GM12892 (cell line): ENCODE measurements at regions not wholly inside any gene's neighbourhood (a gene's known extent, or its start where the extent isn't known, plus 50 kb on each side); places are given as distances from the start of the nearest gene placed in this dataset.

Source experiments
- DNase-seq: peaks from one replicate; pipeline ENCODE4 v3.0.0; 2011; ENCODE audit not compliant: insufficient read length
- FAIRE-seq: peaks from 2 replicates; lab custom pipeline; 2011; peaks lifted over from hg19 to GRCh38; lab: Jason Lieb, UNC
- POLR2A ChIP-seq: IDR thresholded peaks from 2 replicates; pipeline ENCODE4 v1.6.1; 2011; ENCODE audit warnings: low read depth, low read length, control low read depth
- POLR2AphosphoS5 ChIP-seq: IDR thresholded peaks from 2 replicates; pipeline ENCODE4 v1.6.1; 2011; ENCODE audit warnings: low read depth, low read length, control low read depth
- TAF1 ChIP-seq: IDR thresholded peaks from 2 replicates; pipeline ENCODE4 v1.6.1; 2011; ENCODE audit warnings: low read depth, mild to moderate bottlenecking, control low read depth, low read length, borderline replicate concordance

- no peak for FAIRE-seq
- no peak for DNase-seq
- TF ChIP-seq POLR2A, result no peak
- no peak for TF ChIP-seq TAF1
- TF ChIP-seq POLR2AphosphoS5, result no peak
Measured at GRCh38 chr1:182291584-182292192, 99.9 kb downstream of the GLUL start.

- TF ChIP-seq POLR2AphosphoS5, result no peak
- no peak for TF ChIP-seq POLR2A
- no peak for TF ChIP-seq TAF1
- FAIRE-seq (no peak), DNase-seq (no peak)
Measured at GRCh38 chr1:182288749-182289604, 102.6 kb downstream of the GLUL start.

- DNase-seq (no peak), FAIRE-seq (no peak)
- TF ChIP-seq POLR2AphosphoS5 (no peak), POLR2A (no peak), TAF1 (no peak)
Measured at GRCh38 chr1:182286761-182287160, 104.8 kb downstream of the GLUL start.

GRCh38 chr1:182283746-182284544 lies 107.6 kb downstream of the GLUL start:
- no peak for DNase-seq
- TF ChIP-seq TAF1, result no peak
- no peak for TF ChIP-seq POLR2A
- no peak for TF ChIP-seq POLR2AphosphoS5
- no peak for FAIRE-seq

- DNase-seq (no peak), FAIRE-seq (no peak)
- TF ChIP-seq POLR2A (no peak), TAF1 (no peak), POLR2AphosphoS5 (no peak)
Measured at GRCh38 chr1:182281541-182281940, 110.0 kb downstream of the GLUL start.

- DNase-seq (no peak), FAIRE-seq (no peak)
- no peak for TF ChIP-seq TAF1
- TF ChIP-seq POLR2AphosphoS5, result no peak
- TF ChIP-seq POLR2A, result no peak
Measured at GRCh38 chr1:182280504-182280900, 111.1 kb downstream of the GLUL start.

- no peak for TF ChIP-seq TAF1
- no peak for TF ChIP-seq POLR2A
- FAIRE-seq, result no peak
- DNase-seq, result no peak
Measured at GRCh38 chr1:182279724-182280503, 111.7 kb downstream of the GLUL start.

GRCh38 chr1:182279302-182279701 lies 112.3 kb downstream of the GLUL start:
- DNase-seq (no peak), FAIRE-seq (no peak)
- TF ChIP-seq POLR2AphosphoS5, result no peak
- no peak for TF ChIP-seq POLR2A
- no peak for TF ChIP-seq TAF1

GRCh38 chr1:182278144-182279054 lies 113.2 kb downstream of the GLUL start:
- no peak for TF ChIP-seq POLR2A
- TF ChIP-seq TAF1, result no peak
- DNase-seq (no peak), FAIRE-seq (no peak)

GRCh38 chr1:182275271-182275670 lies 116.3 kb downstream of the GLUL start:
- no peak for DNase-seq
- FAIRE-seq, result no peak
- TF ChIP-seq POLR2AphosphoS5, result no peak
- TF ChIP-seq TAF1, result no peak
- no peak for TF ChIP-seq POLR2A
